BLaER1 treated with 17β-estradiol and CSF1 and Interleukin-3, amounts not matched to agents 10 nM and 100 nM (cell line): ENCODE measurements at regions not wholly inside any gene's neighbourhood (a gene's known extent, or its start where the extent isn't known, plus 50 kb on each side); places are given as distances from the start of the nearest gene placed in this dataset.

ENCODE experiments used
- H3K27ac ChIP-seq, 11 experiments: shearing (Covaris generic); formaldehyde crosslinking; 2 replicates each; pipeline ENCODE4 v1.8.1; 2022
- H3K27me3 ChIP-seq, 11 experiments: shearing (Covaris generic); formaldehyde crosslinking; 2 replicates each; pipeline ENCODE4 v1.8.1; 2022
- H3K36me3 ChIP-seq, 11 experiments: shearing (Covaris generic); formaldehyde crosslinking; 2 replicates each; pipeline ENCODE4 v1.8.1; 2022
- H3K4me1 ChIP-seq, 10 experiments: shearing (Covaris generic); formaldehyde crosslinking; 2 replicates each; pipeline ENCODE4 v1.8.1; 2022
- H3K4me2 ChIP-seq, 11 experiments: shearing (Covaris generic); formaldehyde crosslinking; 2 replicates each; pipeline ENCODE4 v1.8.1; 2022
- H3K4me3 ChIP-seq, 10 experiments: shearing (Covaris generic); formaldehyde crosslinking; 2 replicates each; pipeline ENCODE4 v1.8.1; 2022
- H3K9ac ChIP-seq, 11 experiments: shearing (Covaris generic); formaldehyde crosslinking; 2 replicates each; pipeline ENCODE4 v1.8.1; 2022
- H3K9me3 ChIP-seq, 11 experiments: shearing (Covaris generic); formaldehyde crosslinking; replicated peaks in 1 of 11; 2 replicates each; pipeline ENCODE4 v1.8.1; 2022
- H4K20me1 ChIP-seq, 11 experiments: shearing (Covaris generic); formaldehyde crosslinking; 2 replicates each; pipeline ENCODE4 v1.8.1; 2022
- Cebpa-rat ChIP-seq, 11 experiments: shearing (Covaris generic); IDR thresholded peaks; 2 replicates each; pipeline ENCODE4 v1.8.1; 2022

GRCh38 chr9:23537192-23538066 lies 288.6 kb downstream of the ELAVL2 start:
- Histone ChIP-seq H3K27me3 (no peaks in the 10 kb centered on the region), H3K4me3 (no peak overlapping the region), H3K27ac (no peak overlapping the region), H3K36me3 (no peaks in the 10 kb centered on the region), H3K9ac (no peak overlapping the region), H3K4me1 (peaks cover 0 to 16% (median 0%) of the 10 kb centered on the region in 10 experiments; a peak in 6 of 20 replicates), H3K9me3 (no peaks in the 10 kb centered on the region), H4K20me1 (no peaks in the 10 kb centered on the region), H3K4me2 (peak overlapping the region in 3 of 11 experiments; percentile 3 to 28 (median 10); a peak in 3 of 22 replicates)
- no peak for TF ChIP-seq Cebpa-rat (IDR thresholded peaks at IDR 0.05)

GRCh38 chr9:23538067-23538402 lies 288.0 kb downstream of the ELAVL2 start:
- Histone ChIP-seq H3K9ac (no peak overlapping the region), H3K36me3 (no peaks in the 10 kb centered on the region), H3K27me3 (no peaks in the 10 kb centered on the region), H3K4me3 (no peak overlapping the region), H3K4me1 (peaks cover 0 to 16% (median 0%) of the 10 kb centered on the region in 10 experiments; a peak in 6 of 20 replicates), H4K20me1 (no peaks in the 10 kb centered on the region), H3K9me3 (no peaks in the 10 kb centered on the region), H3K4me2 (peak overlapping the region in 3 of 11 experiments; percentile 3 to 28 (median 10); a peak in 2 of 22 replicates), H3K27ac (no peak overlapping the region)
- no peak for TF ChIP-seq Cebpa-rat (IDR thresholded peaks at IDR 0.05)

- no peak for TF ChIP-seq Cebpa-rat (IDR thresholded peaks at IDR 0.05)
- no peaks in the 10 kb centered on the region for H3K27me3 ChIP-seq
- H4K20me1 ChIP-seq, result no peaks in the 10 kb centered on the region
- H3K9ac ChIP-seq, result no peak overlapping the region
- no peaks in the 10 kb centered on the region for H3K36me3 ChIP-seq
- H3K9me3 ChIP-seq, result no peaks in the 10 kb centered on the region
- no peak overlapping the region for H3K4me3 ChIP-seq
- no peak overlapping the region for H3K4me2 ChIP-seq
- peaks cover 0 to 16% (median 0%) of the 10 kb centered on the region in 10 experiments; a peak in 6 of 20 replicates for H3K4me1 ChIP-seq
- no peak overlapping the region for H3K27ac ChIP-seq
These were observed 287.5 kb downstream of the ELAVL2 start for GRCh38 chr9:23538461-23539003.

- Histone ChIP-seq H3K36me3 (no peaks in the 10 kb centered on the region), H3K27ac (no peak overlapping the region), H4K20me1 (no peaks in the 10 kb centered on the region), H3K4me1 (peaks cover 0 to 15% (median 0%) of the 10 kb centered on the region in 10 experiments; a peak in 6 of 20 replicates), H3K4me2 (no peak overlapping the region), H3K9ac (no peak overlapping the region), H3K27me3 (no peaks in the 10 kb centered on the region), H3K4me3 (no peak overlapping the region), H3K9me3 (no peaks in the 10 kb centered on the region)
- TF ChIP-seq Cebpa-rat (IDR thresholded peaks at IDR 0.05), result no peak
These were observed 286.7 kb downstream of the ELAVL2 start for GRCh38 chr9:23539311-23539710.

DNA sequence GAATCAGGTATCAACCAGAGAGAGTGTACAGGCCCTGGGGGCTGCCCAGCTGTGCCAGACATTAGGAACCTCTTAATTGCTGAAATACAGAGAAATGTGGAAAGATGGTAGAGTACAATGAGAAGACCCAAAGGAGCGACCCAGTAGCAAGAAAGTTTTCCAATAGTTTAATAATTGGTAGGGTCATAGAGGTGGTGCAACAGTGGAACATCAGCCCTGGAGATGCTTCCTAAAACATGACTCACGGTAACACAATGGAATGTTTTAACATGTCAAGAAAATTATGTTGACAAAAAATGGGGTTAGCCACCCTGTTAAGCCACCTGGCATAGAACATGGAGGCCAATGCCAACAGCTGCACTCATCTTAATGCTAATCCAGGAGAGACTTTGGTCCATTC lies 284.1 kb downstream of the ELAVL2 start:
- Histone ChIP-seq H3K27me3 (no peaks in the 10 kb centered on the region), H3K9me3 (no peaks in the 10 kb centered on the region), H3K36me3 (no peaks in the 10 kb centered on the region), H3K9ac (no peak overlapping the region), H3K27ac (no peak overlapping the region), H4K20me1 (no peaks in the 10 kb centered on the region), H3K4me2 (no peak overlapping the region), H3K4me1 (peaks cover 0 to 10% (median 0%) of the 10 kb centered on the region in 10 experiments; a peak in 6 of 20 replicates), H3K4me3 (no peak overlapping the region)
- no peak for TF ChIP-seq Cebpa-rat (IDR thresholded peaks at IDR 0.05)

GRCh38 chr9:23542438-23542837 lies 283.6 kb downstream of the ELAVL2 start:
- Histone ChIP-seq H3K9me3 (no peaks in the 10 kb centered on the region), H3K4me1 (peaks cover 0 to 10% (median 0%) of the 10 kb centered on the region in 10 experiments; a peak in 6 of 20 replicates), H3K4me3 (no peak overlapping the region), H4K20me1 (no peaks in the 10 kb centered on the region), H3K4me2 (no peak overlapping the region), H3K27me3 (no peaks in the 10 kb centered on the region), H3K36me3 (no peaks in the 10 kb centered on the region), H3K9ac (no peak overlapping the region), H3K27ac (no peak overlapping the region)
- no peak for TF ChIP-seq Cebpa-rat (IDR thresholded peaks at IDR 0.05)

GRCh38 chr9:23542927-23543326 lies 283.1 kb downstream of the ELAVL2 start:
- Histone ChIP-seq H3K27ac (no peak overlapping the region), H3K9me3 (no peaks in the 10 kb centered on the region)

GRCh38 chr9:23543419-23543818 lies 282.6 kb downstream of the ELAVL2 start:
- Histone ChIP-seq H3K4me1 (peaks cover 0 to 10% (median 0%) of the 10 kb centered on the region in 10 experiments; a peak in 5 of 20 replicates), H3K4me2 (no peak overlapping the region), H3K9me3 (no peaks in the 10 kb centered on the region), H4K20me1 (no peaks in the 10 kb centered on the region), H3K27me3 (no peaks in the 10 kb centered on the region), H3K9ac (no peak overlapping the region), H3K27ac (no peak overlapping the region), H3K36me3 (no peaks in the 10 kb centered on the region), H3K4me3 (no peak overlapping the region)
- no peak for TF ChIP-seq Cebpa-rat (IDR thresholded peaks at IDR 0.05)

More at GRCh38 chr9:23542927-23543326, 283.1 kb downstream of the ELAVL2 start:
- no peak overlapping the region for H3K4me3 ChIP-seq
- no peak overlapping the region for H3K4me2 ChIP-seq
- no peaks in the 10 kb centered on the region for H3K36me3 ChIP-seq
- no peak overlapping the region for H3K9ac ChIP-seq
- H4K20me1 ChIP-seq, result no peaks in the 10 kb centered on the region
- peaks cover 0 to 10% (median 0%) of the 10 kb centered on the region in 10 experiments; a peak in 5 of 20 replicates for H3K4me1 ChIP-seq
- TF ChIP-seq Cebpa-rat (IDR thresholded peaks at IDR 0.05), result no peak
- no peaks in the 10 kb centered on the region for H3K27me3 ChIP-seq

DNA sequence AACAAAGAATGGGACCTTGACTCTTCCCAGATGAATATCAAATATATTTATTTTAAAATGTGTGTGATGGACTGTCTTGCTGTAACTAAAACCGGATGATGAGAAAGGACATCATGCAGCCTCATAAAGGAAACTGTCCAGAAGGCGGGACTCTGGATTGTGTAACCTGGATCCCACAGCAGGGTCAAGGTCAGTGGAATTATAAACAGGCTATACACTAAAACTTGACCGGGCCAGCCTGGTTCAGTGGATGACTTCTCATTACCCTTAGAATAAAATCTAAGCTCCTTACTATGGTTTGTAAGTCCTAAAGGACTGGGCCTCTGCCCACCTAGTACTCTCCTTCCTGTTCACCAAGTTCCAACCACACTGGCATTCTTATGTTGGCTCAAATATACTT lies 280.3 kb downstream of the ELAVL2 start:
- TF ChIP-seq Cebpa-rat (IDR thresholded peaks at IDR 0.05), result no peak
- Histone ChIP-seq H3K27me3 (no peaks in the 10 kb centered on the region), H3K36me3 (no peaks in the 10 kb centered on the region), H3K9me3 (no peaks in the 10 kb centered on the region), H3K9ac (no peak overlapping the region), H3K4me2 (no peak overlapping the region), H4K20me1 (no peaks in the 10 kb centered on the region), H3K27ac (no peak overlapping the region), H3K4me3 (no peak overlapping the region), H3K4me1 (peaks cover 0 to under 1% (median 0%) of the 10 kb centered on the region in 10 experiments; a peak in 1 of 20 replicates)
